ENCODE measurements at regions not wholly inside any gene's neighbourhood (a gene's known extent, or its start where the extent isn't known, plus 50 kb on each side); places are given as distances from the start of the nearest gene placed in this dataset.

DNA sequence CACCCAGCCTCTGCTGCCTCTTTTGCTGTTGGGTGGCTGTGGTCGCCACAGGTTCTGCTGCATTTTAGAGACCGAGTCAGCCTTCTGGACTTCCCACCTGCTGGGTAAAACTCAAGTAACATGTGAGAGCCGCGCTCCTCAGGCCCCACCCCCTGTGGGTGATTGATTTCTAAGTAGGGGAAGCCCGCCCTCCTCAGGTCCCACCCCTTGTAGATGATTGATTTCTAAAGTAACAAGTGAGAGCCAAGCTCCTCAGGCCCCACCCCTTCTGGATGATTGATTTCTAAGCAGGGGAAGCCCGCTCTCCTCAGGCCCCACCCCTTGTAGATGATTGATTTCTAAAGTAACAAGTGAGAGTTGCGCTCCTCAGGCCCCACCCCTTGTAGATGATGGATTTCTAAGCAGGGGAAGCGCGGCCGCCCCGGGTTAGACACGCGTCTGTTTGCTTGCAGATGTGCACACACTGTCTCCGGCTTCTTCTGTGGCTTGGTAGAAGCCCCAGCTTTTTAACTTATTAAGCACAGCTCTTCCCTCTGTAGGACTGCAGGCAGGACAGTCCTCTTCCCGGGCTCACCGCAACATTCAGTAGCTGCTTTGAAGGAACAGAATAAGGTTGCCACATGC is 83.4 kb downstream of the FAM43A start:
- peak in 12 of 14 donors; percentile 34 to 86 (median 74) for DNase-seq

DNA sequence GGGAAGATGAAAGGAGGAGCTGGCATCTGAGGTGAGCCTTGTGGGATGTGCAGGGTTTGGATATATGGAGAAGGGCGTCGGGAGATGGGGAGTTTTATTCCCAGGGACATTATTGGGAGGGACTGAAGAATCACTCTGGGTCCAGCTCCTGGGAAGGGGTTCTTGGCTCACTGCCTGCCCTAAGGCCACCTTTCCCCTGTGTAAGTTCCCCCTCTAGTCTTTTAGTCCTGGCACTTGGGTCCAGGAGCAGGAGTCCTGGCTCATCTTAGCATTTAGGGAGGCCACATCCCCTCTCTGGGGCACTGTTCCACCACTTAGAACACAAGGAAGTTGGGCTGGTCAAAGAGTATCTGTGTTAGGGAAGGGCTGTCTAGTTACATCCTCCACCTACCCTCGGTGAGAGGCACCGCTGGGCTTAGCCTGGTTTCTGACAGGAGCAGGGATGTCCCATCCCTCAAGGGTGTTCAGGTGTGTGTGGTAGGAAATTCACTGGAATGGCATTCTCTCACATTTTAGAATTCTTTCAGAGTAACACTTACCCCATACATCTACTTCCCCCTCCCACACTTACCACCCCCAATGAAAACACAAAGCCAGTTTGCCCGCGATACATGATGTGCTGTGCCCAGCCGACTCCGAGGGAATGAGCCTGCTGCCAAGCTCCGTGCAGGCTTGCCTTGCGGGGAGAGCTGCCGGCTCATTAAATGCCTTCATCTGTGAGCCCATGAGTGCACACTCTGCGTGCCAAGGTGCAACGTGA is 86.7 kb downstream of the FAM43A start:
- DNase-seq = peak in 1 of 14 donors; percentile 49

DNA sequence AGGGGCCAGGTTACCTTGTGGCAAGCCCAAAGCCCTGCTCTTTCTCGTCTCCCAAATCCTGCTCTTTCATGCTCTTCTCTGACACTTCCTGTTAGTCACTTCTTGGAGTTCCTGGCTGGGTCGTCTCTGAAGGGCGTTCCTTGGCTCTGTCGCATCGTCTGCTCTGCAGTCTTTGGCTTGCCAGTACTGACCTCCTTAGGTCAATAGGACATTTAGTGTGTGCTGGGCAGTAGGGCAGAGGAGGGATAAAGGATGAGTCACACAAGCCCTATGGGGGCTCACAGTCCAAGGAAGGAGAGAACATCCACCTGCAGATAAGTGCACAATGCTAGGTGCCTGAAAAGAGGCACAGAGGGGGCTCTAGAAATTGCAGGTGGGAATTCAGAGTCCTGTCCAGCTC is 87.5 kb downstream of the FAM43A start:
- DNase-seq = peak in 1 of 14 donors; percentile 68

DNA sequence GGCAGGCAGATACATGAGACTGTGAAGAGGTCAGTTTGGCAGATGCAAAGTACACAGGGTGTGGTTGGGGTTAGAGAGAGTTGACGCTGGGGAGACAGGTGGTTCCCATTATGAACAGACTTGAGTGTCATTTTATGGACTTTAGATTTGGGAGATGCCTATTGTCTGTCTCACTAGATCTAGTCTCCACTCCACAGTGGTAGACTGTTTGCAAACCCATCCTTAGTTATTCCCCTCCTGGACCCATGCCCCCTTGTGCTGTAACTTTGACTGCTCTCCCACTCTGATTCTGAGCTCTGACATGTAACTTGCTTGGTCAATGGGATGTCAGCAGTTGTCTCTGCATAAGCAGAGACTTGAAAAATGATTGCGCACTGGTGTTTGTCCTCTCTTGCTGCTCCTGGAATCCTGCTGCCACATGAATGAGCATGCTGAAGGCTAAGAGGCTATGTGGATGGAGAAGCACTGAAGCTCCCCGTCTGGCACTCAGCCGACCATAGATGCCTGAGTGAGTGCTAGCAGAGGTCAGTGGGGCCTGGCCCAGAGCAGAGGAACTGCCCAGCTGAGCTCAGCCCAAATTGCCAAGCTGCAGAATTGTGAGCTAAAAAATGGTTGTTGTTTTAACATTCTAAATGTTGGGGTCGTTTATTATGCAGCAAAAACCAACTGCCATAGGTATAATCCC is 88.2 kb downstream of the FAM43A start:
- DNase-seq = no peak

DNA sequence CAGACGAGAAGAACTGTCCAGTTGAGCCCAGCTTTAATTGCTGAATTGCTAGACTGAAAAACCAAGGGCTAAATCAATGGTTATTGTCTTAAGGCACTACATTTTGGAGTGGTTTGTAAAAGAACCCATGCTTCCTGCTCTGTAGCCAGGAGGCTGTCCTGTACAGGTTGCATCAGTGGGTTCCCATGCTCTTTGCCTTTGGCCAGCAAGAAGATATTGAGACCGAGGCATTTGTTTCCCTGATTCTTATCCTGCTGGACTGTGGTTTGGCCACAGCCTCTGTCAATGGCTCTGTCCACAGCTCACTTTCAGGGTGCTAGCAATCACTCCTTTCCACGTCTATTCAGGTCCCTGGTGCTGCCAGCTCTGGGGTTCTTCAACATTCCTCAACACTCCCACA is 89.6 kb downstream of the FAM43A start:
- no peak for DNase-seq

DNA sequence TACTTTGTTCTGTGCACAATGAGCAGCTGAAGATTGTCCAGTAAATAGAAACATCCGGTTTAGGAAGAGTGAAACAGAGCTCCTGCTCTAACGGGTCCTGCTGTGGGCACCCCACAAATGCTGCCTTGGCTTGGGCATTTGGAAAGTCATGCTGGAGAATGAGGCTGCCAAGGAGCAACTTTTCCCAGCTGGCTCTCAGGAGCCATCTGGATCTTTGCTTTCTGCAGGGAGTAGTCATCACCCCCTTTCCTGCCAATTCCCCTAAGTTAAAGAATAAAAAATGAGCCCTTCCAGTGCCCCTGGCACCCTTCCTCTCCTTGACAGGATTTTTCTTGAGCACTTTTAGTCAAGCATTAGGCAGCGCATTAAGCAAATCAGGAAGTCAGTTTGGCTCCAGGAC is 90.0 kb downstream of the FAM43A start:
- peak in 1 of 14 donors; percentile 28 for DNase-seq

DNA sequence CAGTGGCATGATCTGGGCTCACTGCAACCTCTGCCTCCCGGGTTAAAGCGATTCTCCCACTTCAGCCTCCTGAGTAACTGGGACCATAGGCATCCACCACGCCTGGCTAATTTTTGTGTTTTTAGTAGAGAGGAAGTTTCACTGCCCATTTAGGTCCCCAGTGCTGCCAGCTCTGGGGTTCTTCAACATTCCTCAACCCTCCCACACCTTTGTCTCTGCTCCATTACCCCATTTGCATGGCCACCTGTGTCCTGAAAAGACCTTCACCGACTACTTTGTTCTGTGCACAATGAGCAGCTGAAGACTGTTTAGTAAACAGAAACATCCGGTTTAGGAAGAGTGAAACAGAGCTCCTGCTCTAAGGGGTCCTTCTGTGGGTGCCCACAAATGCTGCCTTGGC is 92.0 kb downstream of the FAM43A start:
- DNase-seq = no peak

DNA sequence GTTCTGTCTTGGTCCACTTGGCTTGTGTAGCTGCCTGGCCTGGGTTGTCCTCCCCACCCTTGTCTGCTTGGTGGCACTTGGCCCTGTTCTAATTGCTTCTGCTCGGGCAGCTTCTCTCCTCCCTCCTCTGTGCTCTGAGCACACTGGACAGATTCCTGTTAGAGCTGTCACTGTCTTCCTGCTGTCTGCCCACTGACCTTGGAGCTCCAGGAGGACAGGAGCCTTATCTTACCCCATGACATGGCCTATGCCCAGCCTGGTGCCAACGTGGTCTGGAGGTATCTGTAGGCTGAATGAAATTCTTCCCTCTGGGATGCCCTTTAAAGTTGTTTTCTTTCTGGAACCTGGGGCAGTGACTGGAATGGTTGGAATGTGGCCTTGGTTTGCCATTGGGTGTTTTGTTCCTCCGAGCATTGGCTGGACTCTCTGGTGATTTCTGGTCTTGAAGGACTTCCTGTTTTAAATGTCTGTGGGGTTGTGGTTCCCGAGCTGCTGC is 94.1 kb downstream of the FAM43A start:
- DNase-seq = no peak

DNA sequence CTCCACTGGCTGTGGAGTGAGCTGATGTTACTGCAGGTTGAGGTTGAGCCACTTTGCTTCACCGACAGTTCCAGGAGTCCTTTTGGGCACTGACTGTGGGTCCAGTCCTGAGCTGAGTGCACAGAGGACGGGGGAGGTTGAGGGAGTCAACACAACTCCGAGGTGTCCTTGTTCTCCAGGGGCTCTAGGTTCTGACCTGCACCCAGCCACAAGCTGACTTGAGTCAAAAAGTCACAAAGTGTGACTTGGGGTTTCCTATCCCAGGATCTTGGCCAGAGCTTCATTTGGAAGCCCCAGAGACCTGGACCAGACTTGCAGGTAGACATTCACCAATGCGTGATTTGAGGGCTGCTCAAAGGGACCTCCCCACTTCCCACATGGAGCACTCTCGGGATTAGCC is 95.0 kb downstream of the FAM43A start:
- no peak for DNase-seq

DNA sequence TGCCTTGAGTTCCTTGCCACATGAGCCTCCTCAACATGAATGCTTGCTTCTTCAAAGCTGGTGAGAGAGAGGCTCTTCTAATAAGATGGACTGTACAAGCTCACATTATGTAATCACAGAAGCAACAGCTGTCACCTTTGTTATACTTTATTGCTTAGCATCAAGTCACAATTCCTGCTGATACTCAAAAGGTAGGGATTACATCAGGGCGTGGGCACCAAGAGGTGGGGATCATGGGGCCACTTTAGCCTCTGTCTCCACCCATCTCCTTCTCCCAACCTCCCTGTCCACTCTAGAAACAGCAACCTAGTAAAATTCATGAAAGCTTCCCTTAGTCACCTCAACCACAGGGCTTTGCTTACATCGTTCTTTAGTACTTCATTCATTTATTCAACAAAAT is 95.9 kb downstream of the FAM43A start:
- DNase-seq = no peak

DNA sequence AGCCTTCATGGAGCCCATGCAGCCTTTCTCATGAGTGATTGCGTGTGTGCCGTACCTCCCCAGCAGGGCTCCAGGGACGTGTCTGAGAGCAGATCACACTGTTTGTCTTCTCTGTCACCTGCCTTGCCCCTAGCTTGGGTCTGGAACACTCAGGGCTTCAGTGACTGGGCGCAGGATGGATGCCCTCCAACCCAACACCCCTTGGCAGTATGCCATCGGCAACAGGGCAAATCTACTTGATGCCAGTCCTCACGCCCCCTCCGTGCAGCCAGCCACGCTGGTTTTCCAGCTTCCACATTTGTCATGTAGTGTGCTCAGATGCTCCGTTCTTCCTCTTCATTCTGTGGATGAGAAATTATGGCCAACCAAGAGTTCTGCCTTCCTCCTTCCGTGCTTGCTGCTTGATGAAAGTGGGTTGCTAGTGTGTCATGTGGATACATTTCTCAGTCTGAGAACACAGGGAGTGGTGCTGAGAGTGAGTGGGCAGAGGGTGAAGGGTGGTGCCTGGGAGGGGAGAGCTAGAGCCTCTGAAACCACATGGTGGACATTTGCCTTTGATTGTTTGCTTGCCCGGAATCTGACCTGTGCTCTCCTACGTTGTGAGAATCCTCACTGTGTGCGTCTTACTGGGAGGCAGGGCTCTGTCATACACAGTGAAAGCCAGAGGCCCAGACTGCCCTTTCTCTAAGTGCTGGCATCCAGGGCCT is 97.2 kb downstream of the FAM43A start:
- no peak for DNase-seq

DNA sequence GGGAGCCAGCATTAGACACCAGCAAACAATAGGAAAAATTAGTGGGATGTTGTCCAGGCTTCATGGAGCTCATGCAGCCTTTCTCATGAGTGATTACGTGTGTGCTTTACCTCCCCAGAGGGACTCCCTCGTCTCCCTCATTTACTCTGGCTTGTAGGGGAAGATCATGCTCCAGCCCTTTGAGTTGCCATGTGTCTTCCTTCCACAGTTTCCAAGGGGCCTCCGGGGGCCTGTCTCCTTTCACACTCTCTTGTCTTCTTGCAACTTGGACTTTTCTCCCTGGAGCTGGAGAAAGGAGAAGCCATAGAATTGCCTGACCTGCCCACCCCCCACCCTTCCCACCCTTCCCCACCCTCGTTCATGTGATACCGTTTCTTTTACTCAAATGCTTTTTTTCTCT is 98.7 kb downstream of the FAM43A start:
- no peak for DNase-seq

DNA sequence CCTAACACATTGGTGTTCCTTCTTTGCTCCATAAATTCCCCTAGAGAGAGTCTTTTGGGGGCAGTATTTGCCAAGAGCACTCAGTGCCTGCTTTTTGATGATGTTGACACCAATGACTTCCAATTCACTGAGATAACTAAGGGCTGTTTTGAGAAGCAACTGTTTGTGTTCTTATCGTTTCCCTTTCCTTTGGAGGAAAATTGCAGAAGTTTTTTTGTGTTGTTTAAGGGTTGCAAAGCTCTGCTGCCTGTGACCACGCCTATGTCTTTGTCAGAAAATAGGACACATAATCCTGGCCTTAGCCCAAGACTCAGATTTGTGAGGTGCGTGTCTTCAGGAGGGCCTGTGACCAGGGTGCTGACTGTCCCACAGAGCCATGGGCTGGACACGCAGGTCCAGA is 99.6 kb downstream of the FAM43A start:
- DNase-seq = no peak

DNA sequence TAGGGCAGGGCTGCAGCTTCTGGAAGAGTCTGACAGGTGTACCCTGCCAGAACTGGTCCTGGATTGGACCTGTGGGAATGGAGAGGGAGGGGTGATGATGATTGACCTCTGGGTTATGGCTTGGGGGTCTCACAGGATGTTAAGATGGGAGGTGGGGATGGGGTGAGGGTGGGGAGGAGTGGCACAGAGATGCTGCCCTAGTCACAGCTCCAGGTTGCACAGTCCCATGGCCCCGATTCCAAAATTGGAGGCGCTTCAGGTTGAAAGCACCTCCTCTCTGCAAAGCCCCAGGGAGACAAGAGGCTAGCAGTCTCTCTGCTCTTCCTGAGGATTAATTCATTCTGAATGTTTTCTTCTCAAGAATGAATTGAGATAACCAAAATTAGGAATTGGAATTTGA is 101.4 kb downstream of the FAM43A start:
- DNase-seq = no peak

DNA sequence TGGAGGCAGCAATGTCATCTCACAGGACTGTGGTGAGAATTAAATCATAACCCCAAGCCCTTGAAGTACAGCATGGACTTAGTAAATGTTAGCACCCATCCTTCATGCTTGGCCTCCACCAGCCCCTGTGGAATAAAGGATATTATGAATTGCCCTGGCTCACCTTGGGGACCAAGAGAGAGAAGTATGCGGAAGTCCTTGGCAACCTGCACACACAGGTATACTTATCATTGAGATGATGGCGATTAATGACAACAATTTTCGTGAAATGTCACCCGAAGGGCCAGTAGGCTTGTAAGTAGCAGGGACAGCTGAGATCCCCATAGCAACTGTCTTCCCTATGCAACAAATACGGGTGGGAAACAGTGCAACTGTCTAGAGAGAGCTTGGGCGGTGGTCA is 102.0 kb downstream of the FAM43A start:
- DNase-seq = no peak

DNA sequence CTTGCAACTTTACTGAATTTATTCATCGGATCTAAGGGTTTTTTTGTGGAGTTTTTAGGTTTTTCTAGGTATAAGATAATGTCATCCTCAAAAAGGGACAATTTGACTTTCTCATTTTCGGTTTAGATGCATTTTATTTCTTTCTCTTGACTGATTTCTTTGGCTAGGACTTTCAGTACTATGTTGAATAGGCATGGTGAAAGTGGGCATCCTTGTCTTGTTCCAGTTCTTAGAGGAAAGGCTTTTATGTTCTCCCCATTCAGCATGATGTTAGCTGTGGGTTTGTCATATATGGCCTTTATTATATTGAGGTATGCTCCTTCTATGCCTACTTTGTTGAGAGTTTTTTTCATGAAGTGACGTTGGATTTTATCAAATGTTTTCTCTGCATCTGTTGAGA is 106.7 kb downstream of the FAM43A start:
- no peak for DNase-seq

DNA sequence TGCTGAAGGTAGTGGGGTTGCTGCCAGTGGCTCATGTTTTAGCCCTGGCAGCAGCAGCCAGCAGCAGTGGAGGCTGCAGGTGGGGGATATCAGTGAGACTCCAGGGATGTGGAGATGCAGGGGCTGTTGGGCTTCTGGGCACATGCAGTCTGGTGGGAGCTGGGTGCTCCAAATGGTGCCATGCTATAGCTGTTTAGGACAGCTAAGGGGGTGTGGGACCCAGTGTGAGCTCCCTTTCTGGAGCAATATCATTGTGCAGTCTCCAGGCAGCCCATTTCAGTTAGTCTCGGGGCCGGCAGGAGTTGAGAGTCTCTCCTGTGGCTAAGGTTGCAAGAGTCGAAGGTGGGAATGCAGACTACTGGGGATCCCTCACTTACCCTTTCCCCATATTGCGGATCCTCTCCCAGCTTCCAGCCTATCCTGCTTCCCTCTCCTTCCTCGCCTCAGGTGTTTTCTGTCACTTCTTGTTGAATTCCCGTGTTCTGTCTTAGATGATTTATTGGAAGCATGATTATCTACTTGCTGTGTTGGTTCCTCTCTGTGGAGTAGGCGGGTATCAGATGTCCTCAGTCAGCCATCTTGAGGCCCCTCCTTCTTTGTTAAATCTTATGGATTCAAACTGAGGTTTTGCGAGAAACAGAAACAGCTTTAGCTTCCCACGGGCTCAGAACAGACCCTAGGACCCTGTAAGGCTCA is 112.0 kb downstream of the FAM43A start:
- DNase-seq = no peak

DNA sequence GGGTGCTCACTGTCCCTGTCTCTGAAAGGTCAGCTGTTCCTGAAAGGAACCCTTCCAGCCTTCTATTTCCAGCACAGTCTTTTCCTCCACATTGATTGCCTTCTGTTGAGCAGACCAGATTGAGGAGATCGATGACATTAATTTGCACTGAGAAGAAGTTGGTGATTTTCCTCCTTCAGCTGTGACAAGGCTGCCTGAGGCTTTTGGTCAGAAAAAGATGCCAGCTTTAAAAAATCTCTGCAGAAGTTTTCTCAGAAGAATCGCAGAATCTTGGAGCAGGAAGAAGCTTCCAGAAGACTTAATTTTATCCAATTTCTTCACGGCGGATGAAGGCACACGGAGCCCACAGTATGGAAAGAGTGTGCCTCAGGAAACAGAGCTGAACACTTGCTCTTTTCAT is 112.8 kb downstream of the FAM43A start:
- DNase-seq = no peak

DNA sequence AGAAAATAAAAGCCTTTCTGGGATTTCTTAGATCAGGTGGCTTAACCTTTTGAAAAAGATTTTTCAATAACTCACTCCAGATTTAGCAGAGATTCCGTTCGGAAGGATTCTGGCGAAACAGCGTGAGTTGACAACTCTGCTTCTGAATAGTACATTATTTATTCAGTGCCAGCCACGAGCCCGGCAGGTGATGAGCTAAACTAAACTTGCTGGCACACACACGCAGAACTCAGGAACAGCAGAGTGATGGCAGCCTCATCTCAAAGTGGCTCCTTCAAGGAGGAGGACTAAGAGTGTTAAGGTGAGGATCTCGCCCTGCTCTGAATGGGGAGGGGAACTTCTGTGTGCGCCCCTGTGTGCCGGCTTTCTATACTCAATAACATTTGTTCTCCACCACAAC is 114.3 kb downstream of the FAM43A start:
- DNase-seq = no peak

DNA sequence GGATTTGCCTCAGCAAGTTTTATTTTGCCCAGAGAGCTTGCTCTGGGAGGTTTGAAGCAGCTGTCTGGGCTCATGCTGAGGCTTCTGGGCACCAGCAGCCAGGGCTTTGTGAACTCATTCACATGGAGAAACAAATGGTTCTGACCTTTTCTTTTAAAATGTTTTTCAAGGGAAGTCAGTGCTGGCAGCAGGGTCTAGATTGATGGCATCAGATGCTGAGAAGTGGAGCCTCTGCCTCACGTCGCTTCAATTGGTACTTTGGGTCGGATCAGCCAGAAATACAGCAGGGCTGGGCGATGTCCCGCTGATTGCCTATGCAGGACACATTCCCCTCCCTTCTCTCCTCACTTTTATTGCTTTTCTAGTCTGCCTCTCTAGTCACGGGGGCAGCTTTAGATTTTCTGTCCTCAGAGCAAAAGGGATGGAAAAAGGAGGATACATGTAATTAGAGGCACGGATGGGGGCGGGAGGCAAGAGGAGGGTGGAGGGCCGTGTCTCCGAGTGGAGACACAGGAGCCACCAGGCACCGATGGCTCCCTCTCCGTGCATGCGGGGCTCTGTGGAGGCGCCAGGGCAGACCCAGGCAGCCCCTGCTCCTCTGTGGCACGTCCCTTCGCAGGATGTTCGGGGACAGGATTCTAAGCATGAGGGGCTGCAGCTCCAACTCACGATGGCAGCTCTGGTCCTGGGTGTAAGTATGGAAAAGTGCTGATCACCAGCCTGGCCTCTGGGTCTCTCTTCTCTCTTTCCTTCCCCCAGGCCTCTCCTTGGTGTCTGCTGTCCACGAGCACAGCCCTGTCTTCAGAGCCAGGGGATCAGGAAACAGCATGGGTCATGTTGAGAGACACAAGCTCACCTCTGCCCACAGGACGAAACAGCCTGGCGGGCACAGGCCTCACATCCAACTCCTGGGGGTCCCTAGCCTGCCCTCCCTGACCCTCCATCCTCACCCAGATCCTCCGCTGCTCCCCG is 116.1 kb downstream of the FAM43A start:
- DNase-seq = peak in 3 of 14 donors; percentile 6 to 42 (median 24)

DNA sequence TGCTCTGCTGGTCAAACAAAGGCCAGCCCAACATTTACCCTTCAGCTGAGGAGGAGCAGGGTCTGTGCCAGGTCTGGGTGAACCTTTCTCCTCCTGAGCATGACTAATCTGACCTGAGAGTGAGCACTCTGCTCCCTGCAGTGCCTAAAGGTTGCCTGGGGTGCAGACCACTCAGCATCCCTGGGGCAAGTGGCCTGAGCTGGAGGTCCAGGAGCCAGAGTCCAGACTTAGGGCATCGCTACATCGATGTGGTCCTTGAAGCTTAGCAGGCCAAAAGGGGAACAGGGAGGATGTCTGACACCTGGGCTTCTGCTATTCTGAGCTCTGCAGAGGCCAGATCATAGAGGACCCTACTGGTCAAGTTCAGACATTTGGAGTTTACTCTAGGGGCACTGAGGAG is 119.1 kb downstream of the FAM43A start:
- DNase-seq = no peak
